H1 (cell line): ENCODE measurements at regions not wholly inside any gene's neighbourhood (a gene's known extent, or its start where the extent isn't known, plus 50 kb on each side); places are given as distances from the start of the nearest gene placed in this dataset.

Experiments used
- CTCF ChIA-PET: fragments of 300-600 bp; sonication (Branson Sonifier 250); formaldehyde crosslinking; loops from one replicate; lab custom pipeline; 2021; ENCODE audit not compliant: partially characterized antibody; lab: Charles Lee
- POLR2A ChIA-PET: fragments of 300-600 bp; sonication (Branson Sonifier 250); formaldehyde crosslinking; loops from one replicate; lab custom pipeline; 2021; ENCODE audit warnings: inconsistent platforms; ENCODE audit not compliant: partially characterized antibody; lab: Charles Lee
- DNase-seq, 2 experiments: peaks; one replicate each; pipeline versions ENCODE4 v3.0.0 to v3.0.0-alpha.2; 2010 to 2022; ENCODE audit warnings: low spot score in 2 of 2, low read depth in 1 of 2, mixed read lengths in 1 of 2
- FAIRE-seq: peaks from 2 replicates; lab custom pipeline; 2011; peaks lifted over from hg19 to GRCh38; lab: Jason Lieb, UNC
- H2AFZ ChIP-seq: 2 replicates; pipeline ENCODE4 v1.8.1; 2012; ENCODE audit warnings: low read length, inconsistent platforms
- H2AK5ac ChIP-seq: 2 replicates; pipeline ENCODE4 v1.6.1; 2013; ENCODE audit warnings: low read depth, low read length
- H2BK120ac ChIP-seq: replicated peaks from 2 replicates; pipeline ENCODE3; 2013; ENCODE audit warnings: low read depth, low read length, inconsistent platforms
- H2BK12ac ChIP-seq: 2 replicates; pipeline ENCODE4 v1.6.1; 2013; ENCODE audit warnings: low read depth, low read length
- H2BK15ac ChIP-seq: 2 replicates; pipeline ENCODE4 v1.6.1; 2013; ENCODE audit warnings: low read length
- H2BK20ac ChIP-seq: 2 replicates; pipeline ENCODE4 v1.6.1; 2013; ENCODE audit warnings: low read length
- H2BK5ac ChIP-seq: 2 replicates; pipeline ENCODE4 v1.6.1; 2013; ENCODE audit warnings: low read depth, low read length
- H3K14ac ChIP-seq: 2 replicates; pipeline ENCODE4 v1.6.1; 2013; ENCODE audit warnings: inconsistent platforms; ENCODE audit not compliant: insufficient read length
- H3K18ac ChIP-seq: 2 replicates; pipeline ENCODE4 v1.6.1; 2013; ENCODE audit warnings: low read length; ENCODE audit errors: extremely low read depth
- H3K23ac ChIP-seq: 2 replicates; pipeline ENCODE4 v1.6.1; 2013; ENCODE audit warnings: inconsistent platforms; ENCODE audit not compliant: insufficient read length
- H3K23me2 ChIP-seq: 2 replicates; pipeline ENCODE4 v1.6.1; 2013; ENCODE audit warnings: low read depth, low read length
- H3K27ac ChIP-seq: 2 replicates; pipeline ENCODE4 v1.6.1; 2011; ENCODE audit warnings: low read depth, low read length, inconsistent platforms
- H3K27me3 ChIP-seq, 4 experiments: replicated peaks in 1 of 4; 1 replicate in 1 of 4; 2 replicates in 3 of 4; pipeline versions ENCODE4 v1.6.1 to v1.8.1; 2011 to 2013; ENCODE audit warnings: low read length in 3 of 4, mild to moderate bottlenecking in 3 of 4, inconsistent platforms in 2 of 4, mixed read lengths in 2 of 4, moderate library complexity in 1 of 4; ENCODE audit not compliant: control insufficient read depth in 3 of 4, insufficient read depth in 3 of 4; ENCODE audit errors: extremely low read depth in 1 of 4
- H3K36me3 ChIP-seq, 4 experiments: 2 replicates each; pipeline versions ENCODE4 v1.6.1 to v1.8.1; 2011 to 2013; ENCODE audit warnings: mild to moderate bottlenecking in 4 of 4, low read length in 3 of 4, moderate library complexity in 2 of 4, control low read depth in 1 of 4, inconsistent platforms in 1 of 4; ENCODE audit not compliant: insufficient read depth in 4 of 4, control insufficient read depth in 2 of 4
- H3K4ac ChIP-seq: replicated peaks from 2 replicates; pipeline ENCODE3; 2013; ENCODE audit warnings: low read length, low read depth, mixed read lengths, inconsistent platforms; ENCODE audit not compliant: insufficient read length
- H3K4me1 ChIP-seq, 4 experiments: replicated peaks in 1 of 4; 1 replicate in 1 of 4; 2 replicates in 3 of 4; pipeline versions ENCODE4 v1.6.1 to v1.8.1; 2011 to 2013; ENCODE audit warnings: low read length in 3 of 4, inconsistent platforms in 2 of 4, mixed read lengths in 1 of 4; ENCODE audit not compliant: insufficient read depth in 4 of 4, control insufficient read depth in 3 of 4
- H3K4me2 ChIP-seq, 2 experiments: 2 replicates each; pipeline versions ENCODE4 v1.6.1 to v1.8.1; 2011 to 2013; ENCODE audit warnings: low read depth in 2 of 2, low read length in 2 of 2, control low read depth in 1 of 2, inconsistent platforms in 1 of 2, mild to moderate bottlenecking in 1 of 2; ENCODE audit not compliant: insufficient read depth in 1 of 2
- H3K4me3 ChIP-seq, 4 experiments: fragments of 200-600, 300-600 bp in 1 of 4; sonication (generic), shearing (Covaris generic), sonication (Bioruptor Twin) in 1 of 4; 2 replicates each; pipeline versions ENCODE4 v1.5.1 to v1.8.1; 2011 to 2016; ENCODE audit warnings: low read length in 4 of 4, low read depth in 3 of 4, control low read depth in 2 of 4, inconsistent platforms in 2 of 4, mild to moderate bottlenecking in 2 of 4, mixed read lengths in 1 of 4, moderate library complexity in 1 of 4; ENCODE audit not compliant: insufficient read depth in 2 of 4; ENCODE audit errors: extremely low read depth in 1 of 4
- H3K56ac ChIP-seq: replicated peaks from 2 replicates; pipeline ENCODE3; 2013; ENCODE audit warnings: low read depth, mild to moderate bottlenecking, mixed read lengths, low read length, inconsistent platforms; ENCODE audit not compliant: insufficient read length
- H3K79me1 ChIP-seq: 2 replicates; pipeline ENCODE4 v1.6.1; 2013; ENCODE audit warnings: low read depth, low read length, control low read depth
- H3K79me2 ChIP-seq, 2 experiments: 2 replicates each; pipeline versions ENCODE4 v1.6.1 to v1.8.1; 2012 to 2013; ENCODE audit warnings: low read length in 2 of 2, mild to moderate bottlenecking in 2 of 2, inconsistent platforms in 1 of 2; ENCODE audit not compliant: insufficient read depth in 2 of 2, control insufficient read depth in 1 of 2
- H3K9ac ChIP-seq, 4 experiments: replicated peaks in 1 of 4; 1 replicate in 1 of 4; 2 replicates in 3 of 4; pipeline versions ENCODE4 v1.6.1 to v1.8.1; 2011 to 2013; ENCODE audit warnings: low read depth in 3 of 4, low read length in 3 of 4, control low read depth in 2 of 4, mild to moderate bottlenecking in 2 of 4, moderate library complexity in 2 of 4, inconsistent platforms in 1 of 4; ENCODE audit errors: extremely low read depth in 1 of 4
- H3K9me3 ChIP-seq, 2 experiments: 2 replicates each; pipeline versions ENCODE4 v1.6.1 to v1.8.1; 2012 to 2013; ENCODE audit warnings: mild to moderate bottlenecking in 2 of 2, moderate library complexity in 2 of 2, control low read depth in 1 of 2, inconsistent platforms in 1 of 2, low read depth in 1 of 2, low read length in 1 of 2, mixed read lengths in 1 of 2; ENCODE audit not compliant: insufficient read depth in 2 of 2
- H4K20me1 ChIP-seq, 2 experiments: replicated peaks in 1 of 2; 2 replicates each; pipeline versions ENCODE3 to v1.8.1; 2011 to 2013; ENCODE audit warnings: inconsistent platforms in 2 of 2, low read length in 2 of 2, mild to moderate bottlenecking in 1 of 2; ENCODE audit not compliant: insufficient read depth in 2 of 2, control insufficient read depth in 1 of 2
- H4K5ac ChIP-seq: 2 replicates; pipeline ENCODE4 v1.6.1; 2013; ENCODE audit warnings: low read length, low read depth, mixed read lengths, inconsistent platforms; ENCODE audit not compliant: insufficient read length
- H4K8ac ChIP-seq: 2 replicates; pipeline ENCODE4 v1.8.0; 2013; ENCODE audit warnings: mild to moderate bottlenecking, moderate library complexity, low read length, inconsistent platforms; ENCODE audit not compliant: insufficient read depth; ENCODE audit errors: extremely low read depth
- H4K91ac ChIP-seq: replicated peaks from 2 replicates; pipeline ENCODE3; 2013; ENCODE audit warnings: low read length, mixed read lengths, inconsistent platforms; ENCODE audit not compliant: insufficient read length
- ASH2L ChIP-seq: fragments of 200-600, 300-600 bp; sonication (generic); IDR thresholded peaks from one replicate; pipeline ENCODE4 v1.7.1; 2017; ENCODE audit warnings: low read length
- CEBPB ChIP-seq: IDR thresholded peaks from 2 replicates; pipeline ENCODE4 v1.6.1; 2012; ENCODE audit warnings: low read depth, low read length
- HDAC6 ChIP-seq: IDR thresholded peaks from one replicate; pipeline ENCODE4 v1.7.1; 2012; ENCODE audit warnings: low read depth, mild to moderate bottlenecking, inconsistent platforms, low read length, moderate library complexity
- SP4 ChIP-seq: IDR thresholded peaks from 2 replicates; pipeline ENCODE4 v1.6.1; 2012; ENCODE audit warnings: low read length, inconsistent platforms
- WGBS, 2 experiments: shearing (Covaris generic) in 1 of 2; methylation state at CpG; one replicate each; pipeline versions ENCODE4 v1.1.6 to v1.1.7; 2013 to 2015; ENCODE audit warnings: low lambda C conversion rate in 2 of 2, mixed read lengths in 2 of 2, inconsistent platforms in 1 of 2, low coverage in 1 of 2, missing lambda C conversion rate in 1 of 2; ENCODE audit not compliant: insufficient replicate concordance in 2 of 2, insufficient coverage in 1 of 2, insufficient read length in 1 of 2; ENCODE audit errors: extremely low coverage in 1 of 2, missing lambda C conversion rate in 1 of 2; 5-methylcytosine and 5-hydroxymethylcytosine counted together

GRCh38 chr15:98134905-98135304 is 174.4 kb downstream of the ARRDC4 start:
- H3K27me3 ChIP-seq = no peaks in the 10 kb centered on the region
- H3K23me2 ChIP-seq = no peaks in the 10 kb centered on the region; the same call in 1 of the 2 replicates
- H3K9me3 ChIP-seq = no peaks in the 10 kb centered on the region
- no peak overlapping the region for H2BK15ac ChIP-seq
- H3K4me2 ChIP-seq = no peak overlapping the region
- no peak overlapping the region for H3K4me3 ChIP-seq
- no peak overlapping the region for H3K18ac ChIP-seq
- H3K4ac ChIP-seq = no peak overlapping the region
- H3K27ac ChIP-seq = no peak overlapping the region
- H4K8ac ChIP-seq = no peak overlapping the region
- H3K79me1 ChIP-seq = no peaks in the 10 kb centered on the region
- no peak overlapping the region for H2BK12ac ChIP-seq
- H3K23ac ChIP-seq = no peak overlapping the region
- H4K20me1 ChIP-seq = no peaks in the 10 kb centered on the region
- ChIA-PET POLR2A (no interaction called here), CTCF (no interaction called here)
- no peak overlapping the region for H2BK5ac ChIP-seq
- H3K36me3 ChIP-seq = no peaks in the 10 kb centered on the region
- no peak overlapping the region for H2BK120ac ChIP-seq
- no peaks in the 10 kb centered on the region for H3K4me1 ChIP-seq
- TF ChIP-seq HDAC6 = no peak
- no peak for TF ChIP-seq SP4
- TF ChIP-seq ASH2L = no peak
- TF ChIP-seq CEBPB = no peak
- no peak overlapping the region for H4K5ac ChIP-seq
- H3K56ac ChIP-seq = no peak overlapping the region
- DNase-seq (no peak), FAIRE-seq (no peak)
- no peak overlapping the region for H2BK20ac ChIP-seq
- H3K14ac ChIP-seq = no peak overlapping the region
- no peak overlapping the region for H2AK5ac ChIP-seq
- WGBS, 2 experiments = 93% methylated on average over 7 of the region's 7 CpGs; no CpG with 5 or more reads in 1 of the 2 experiments
- H4K91ac ChIP-seq = no peak overlapping the region
- no peaks in the 10 kb centered on the region for H3K79me2 ChIP-seq
- no peak overlapping the region for H3K9ac ChIP-seq
- H2AFZ ChIP-seq = no peak overlapping the region
